Stimulated activated CD8-positive, alpha-beta memory T cell treated with anti-CD3 and anti-CD28 coated beads, Interleukin-15, amount 100 ng/mL, for 4 hours (primary cell): ENCODE measurements at regions not wholly inside any gene's neighbourhood (a gene's known extent, or its start where the extent isn't known, plus 50 kb on each side); places are given as distances from the start of the nearest gene placed in this dataset.
"Not testable (repeated sequence)": the region's sequence is repeated elsewhere in the genome, so short reads cannot be mapped to it uniquely, and the experiment has no call there.

Experiments
- DNase-seq, 2 donors: peaks; one replicate each; pipeline ENCODE4 v3.0.0-alpha.2; 2020; ENCODE audit warnings: low read depth in 2 of 2

DNA sequence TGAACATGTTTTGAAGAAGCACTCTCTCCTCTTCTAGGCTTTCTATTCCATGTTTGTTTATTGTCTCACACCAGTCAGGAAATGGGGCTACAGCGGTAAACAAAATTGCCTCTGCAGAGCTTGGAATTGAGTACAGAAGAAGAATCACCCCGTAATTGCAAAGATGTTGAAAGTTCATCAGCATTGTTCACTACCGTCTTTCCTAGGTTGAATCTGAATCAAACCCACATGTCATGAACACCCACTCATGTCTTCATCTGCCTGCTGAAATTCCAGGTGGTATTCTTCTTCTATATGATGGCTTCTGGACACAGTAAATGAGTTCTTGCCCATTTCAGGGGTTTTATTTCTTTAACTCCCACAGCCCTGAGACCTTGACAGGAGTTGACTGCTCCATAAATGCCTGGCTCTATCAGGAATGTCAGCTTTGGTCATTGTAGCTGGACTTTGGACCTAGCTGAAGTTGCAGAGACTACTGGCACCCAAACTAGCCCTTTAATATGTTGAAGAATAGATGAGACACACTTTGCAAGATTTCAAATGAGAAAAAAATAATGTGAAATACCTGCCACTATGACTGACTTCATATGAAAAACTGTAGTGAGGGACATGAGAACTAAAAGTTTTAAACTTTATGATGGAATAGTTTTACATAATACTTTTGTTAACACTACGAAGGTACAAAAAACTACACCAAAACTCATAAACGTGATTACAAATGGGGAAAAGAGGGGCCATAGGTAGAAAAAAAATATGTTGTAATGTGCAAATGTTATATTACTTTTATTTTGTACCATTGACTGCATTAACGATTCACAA lies 1235.3 kb upstream of the ZEB2 start:
- DNase-seq, result no peak

- DNase-seq, result no peak
These were observed 1234.0 kb upstream of the ZEB2 start for GRCh38 chr2:145753966-145754365.

DNA sequence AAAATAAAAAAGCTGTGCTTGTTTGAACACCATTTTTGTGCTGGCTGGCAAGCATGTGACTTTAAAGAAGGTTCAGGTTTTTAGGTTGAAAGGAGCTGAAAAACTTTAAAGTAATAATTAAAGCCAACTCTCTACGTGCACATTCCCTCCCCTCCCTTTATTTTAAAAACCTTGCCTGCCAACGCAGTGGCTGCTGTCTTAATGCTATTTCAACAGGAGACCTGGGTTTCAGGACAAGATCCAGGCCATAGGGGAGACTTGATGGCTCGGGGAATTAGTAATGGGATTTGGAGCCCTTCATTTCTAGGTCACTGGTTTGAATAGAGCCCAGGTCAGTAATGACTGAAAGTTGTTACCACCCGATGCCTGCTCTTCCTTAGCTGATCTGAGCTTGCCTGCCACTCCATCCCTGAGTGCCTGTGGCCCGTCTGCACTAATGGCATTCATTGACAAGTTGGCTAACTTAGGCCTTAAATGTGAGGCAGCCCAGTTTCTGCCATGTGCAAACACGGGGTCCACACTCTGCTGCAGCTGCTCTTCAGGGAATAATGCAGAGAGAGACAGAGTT lies 1233.2 kb upstream of the ZEB2 start:
- DNase-seq, result no peak

GRCh38 chr2:145752091-145752806 lies 1232.3 kb upstream of the ZEB2 start:
- DNase-seq, result no peak

DNA sequence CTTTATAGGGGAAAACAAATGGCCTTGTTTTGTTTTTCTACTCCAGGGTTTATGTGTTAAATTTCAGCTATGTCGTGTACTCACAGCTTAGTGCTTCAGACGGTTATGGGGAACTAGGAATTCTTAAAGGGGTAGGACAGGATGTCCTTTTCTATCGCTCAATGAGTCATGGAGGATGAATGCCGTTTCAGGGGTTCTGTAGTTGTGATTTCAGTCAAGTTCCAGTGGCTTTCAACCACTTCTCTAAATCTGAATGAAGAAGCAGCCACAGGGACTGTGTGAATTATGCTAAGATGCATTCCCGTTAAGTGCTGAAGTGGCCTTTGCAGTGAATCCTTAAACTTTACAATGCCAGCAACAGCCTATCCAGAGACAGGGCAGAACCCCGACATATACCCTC lies 1231.7 kb upstream of the ZEB2 start:
- no peak for DNase-seq

DNA sequence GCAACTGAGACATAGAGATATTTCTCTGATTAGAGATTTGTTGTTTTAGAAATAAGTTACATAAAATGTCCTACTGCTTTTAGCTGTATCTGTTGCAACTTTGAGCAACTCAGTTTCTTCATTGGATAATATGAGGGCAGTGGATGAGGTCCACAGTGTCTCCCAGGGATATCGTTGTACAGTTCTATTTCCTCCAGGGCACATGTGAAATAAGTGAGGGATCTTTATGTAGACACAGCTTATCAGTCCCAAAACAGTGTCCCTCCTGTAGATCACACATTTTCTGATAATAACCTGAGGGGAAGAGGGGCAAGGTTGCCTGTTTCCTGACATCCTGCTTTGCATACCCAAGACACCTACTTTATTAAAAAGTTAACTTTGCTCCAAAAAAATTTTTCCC lies 1231.2 kb upstream of the ZEB2 start:
- DNase-seq, result no peak

- no peak for DNase-seq
These were observed 1230.7 kb upstream of the ZEB2 start for GRCh38 chr2:145750612-145751011.

DNA sequence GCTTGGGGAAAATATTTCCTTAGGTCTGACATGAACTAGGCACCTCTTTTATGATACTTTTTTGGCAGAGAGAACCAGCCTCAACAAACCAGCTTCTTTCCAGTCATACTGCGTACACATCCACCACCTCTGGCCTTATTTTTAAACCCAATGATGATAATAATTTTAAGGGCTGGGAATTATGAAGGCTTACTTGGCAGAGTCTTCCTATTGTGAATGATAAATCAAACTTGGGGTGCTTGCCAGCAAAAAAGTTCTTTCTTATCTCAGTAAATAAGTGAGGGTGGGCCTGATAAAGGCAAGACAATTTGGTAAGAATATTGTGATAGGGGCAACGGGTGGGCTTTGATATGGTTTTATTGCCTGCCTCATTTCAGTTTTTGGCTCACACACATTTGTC lies 1230.2 kb upstream of the ZEB2 start:
- DNase-seq, result no peak

DNA sequence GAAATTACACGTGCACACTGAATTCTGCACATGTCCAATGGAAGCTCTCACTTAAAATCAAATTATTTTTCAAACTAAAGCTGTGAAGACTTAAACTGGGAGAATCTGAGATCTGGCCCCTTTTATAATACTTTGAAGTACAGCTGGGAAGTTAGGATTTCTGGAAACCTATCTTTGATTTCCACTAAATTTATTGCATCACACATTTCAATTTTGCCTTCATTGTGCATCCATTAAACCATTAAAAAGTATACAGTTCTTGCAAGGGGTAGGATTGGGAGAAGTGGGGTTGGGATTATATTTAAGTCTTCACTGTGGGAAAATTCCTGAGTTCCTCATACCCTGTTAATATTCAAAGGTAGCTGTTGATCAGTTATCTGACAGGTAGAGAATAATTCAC lies 1229.6 kb upstream of the ZEB2 start:
- DNase-seq, result no peak

GRCh38 chr2:145748927-145749326 lies 1229.0 kb upstream of the ZEB2 start:
- DNase-seq, result no peak

DNA sequence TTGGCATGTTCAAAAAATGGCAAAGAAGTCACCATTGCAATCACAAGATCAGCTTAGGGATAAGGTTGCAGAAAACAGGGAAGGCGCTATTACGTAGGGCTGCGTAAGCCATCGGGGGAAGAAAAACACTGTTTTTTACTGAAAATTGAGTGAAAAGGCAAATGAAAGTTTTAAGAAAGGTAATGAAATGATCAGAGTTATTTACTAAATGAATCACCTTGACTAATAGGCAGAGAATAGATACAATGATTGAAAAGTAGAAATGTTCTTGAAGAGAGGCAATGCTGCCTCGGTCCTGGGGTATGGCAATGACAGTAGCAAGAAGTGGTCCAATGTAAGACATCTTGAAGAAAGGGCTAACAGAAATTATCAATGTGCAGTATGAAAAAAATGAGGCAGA lies 1227.8 kb upstream of the ZEB2 start:
- DNase-seq, result no peak

- DNase-seq, result not testable (repeated sequence)
These were observed 1225.4 kb upstream of the ZEB2 start for GRCh38 chr2:145745387-145745721.

GRCh38 chr2:145744541-145745386 lies 1224.8 kb upstream of the ZEB2 start:
- DNase-seq, result no peak

DNA sequence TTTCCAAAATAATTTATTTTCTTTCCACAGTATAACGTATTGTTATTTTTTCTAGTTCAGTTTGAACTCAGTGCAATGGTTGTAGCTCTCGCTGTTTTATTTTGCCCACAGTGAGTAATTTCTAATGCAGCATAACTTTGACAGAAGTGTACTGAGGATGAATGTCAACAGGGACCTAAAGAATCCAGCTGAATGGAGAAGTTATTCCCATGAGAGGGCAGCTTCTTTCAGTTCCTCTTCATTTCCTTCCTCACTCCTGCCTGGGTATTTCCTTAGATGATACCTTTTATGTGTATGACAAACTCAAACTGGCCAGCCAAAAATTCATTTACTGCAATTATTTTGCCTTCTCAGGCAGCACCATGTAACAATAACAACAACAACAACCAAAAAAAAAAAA lies 1223.1 kb upstream of the ZEB2 start:
- no peak for DNase-seq

- DNase-seq, result no peak
These were observed 1221.7 kb upstream of the ZEB2 start for GRCh38 chr2:145741636-145742035.

GRCh38 chr2:145741181-145741580 lies 1221.3 kb upstream of the ZEB2 start:
- no peak for DNase-seq

DNA sequence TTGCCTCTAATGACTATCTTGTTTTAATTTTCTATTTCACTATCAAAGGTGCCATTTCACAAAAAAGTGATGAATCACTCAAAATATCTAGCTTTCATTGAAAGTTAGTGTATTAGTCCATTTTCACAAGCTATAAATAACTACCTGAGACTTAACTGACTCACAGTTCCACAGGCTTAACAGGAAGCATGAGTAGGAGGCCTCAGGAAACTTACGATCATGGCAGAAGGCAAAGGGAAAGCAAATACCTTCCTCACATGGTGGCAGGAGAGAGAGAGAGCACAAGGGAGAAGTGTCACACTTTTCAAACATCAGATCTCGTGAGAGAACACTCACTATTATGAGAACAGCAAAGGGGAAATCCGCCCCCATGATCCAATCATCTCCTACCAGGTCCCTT lies 1220.4 kb upstream of the ZEB2 start:
- DNase-seq, result no peak

- DNase-seq, result no peak
These were observed 1219.8 kb upstream of the ZEB2 start for GRCh38 chr2:145739681-145740080.

- no peak for DNase-seq
These were observed 1217.0 kb upstream of the ZEB2 start for GRCh38 chr2:145736871-145737270.

- DNase-seq, result no peak
These were observed 1211.5 kb upstream of the ZEB2 start for GRCh38 chr2:145731467-145731866.

GRCh38 chr2:145729993-145730770 lies 1210.3 kb upstream of the ZEB2 start:
- DNase-seq, result no peak
